Kidney tubule cell (primary cell): ENCODE measurements at regions not wholly inside any gene's neighbourhood (a gene's known extent, or its start where the extent isn't known, plus 50 kb on each side); places are given as distances from the start of the nearest gene placed in this dataset.

ENCODE experiments used
- DNase-seq: peaks from one replicate; pipeline ENCODE4 v3.0.0-alpha.2; 2018; ENCODE audit warnings: low spot score

- DNase-seq = no peak
Observed at GRCh38 chr7:25395976-25396375, 167.7 kb upstream of the NPVF start.

GRCh38 chr7:25396668-25397067, 168.4 kb upstream of the NPVF start:
- no peak for DNase-seq

- no peak for DNase-seq
Observed at GRCh38 chr7:25398418-25398817, 170.1 kb upstream of the NPVF start.

GRCh38 chr7:25399000-25399750, 170.9 kb upstream of the NPVF start:
- DNase-seq = no peak

- no peak for DNase-seq
Observed at GRCh38 chr7:25402532-25402931, 174.2 kb upstream of the NPVF start.

GRCh38 chr7:25405736-25406135, 177.4 kb upstream of the NPVF start:
- DNase-seq = no peak

GRCh38 chr7:25407053-25407452, 178.8 kb upstream of the NPVF start:
- no peak for DNase-seq

- no peak for DNase-seq
Observed at GRCh38 chr7:25408012-25408687, 179.9 kb upstream of the NPVF start.

GRCh38 chr7:25408876-25409275, 180.6 kb upstream of the NPVF start:
- DNase-seq = no peak

- no peak for DNase-seq
Observed at GRCh38 chr7:25409897-25410636, 181.8 kb upstream of the NPVF start.

GRCh38 chr7:25420771-25421170, 192.5 kb upstream of the NPVF start:
- no peak for DNase-seq

- DNase-seq = no peak
Observed at GRCh38 chr7:25424113-25424512, 195.8 kb upstream of the NPVF start.

- no peak for DNase-seq
Observed at GRCh38 chr7:25424855-25425254, 196.6 kb upstream of the NPVF start.

GRCh38 chr7:25427721-25428120, 199.4 kb upstream of the NPVF start:
- DNase-seq = no peak

GRCh38 chr7:25429731-25430130, 201.4 kb upstream of the NPVF start:
- no peak for DNase-seq

- DNase-seq = no peak
Observed at GRCh38 chr7:25430200-25430931, 202.1 kb upstream of the NPVF start.

- DNase-seq = no peak
Observed at GRCh38 chr7:25431956-25432450, 203.7 kb upstream of the NPVF start.

- no peak for DNase-seq
Observed at GRCh38 chr7:25432807-25433206, 204.5 kb upstream of the NPVF start.

- DNase-seq = no peak
Observed at GRCh38 chr7:25436413-25436812, 208.1 kb upstream of the NPVF start.

- no peak for DNase-seq
Observed at GRCh38 chr7:25437308-25437707, 209.0 kb upstream of the NPVF start.

GRCh38 chr7:25444991-25445390, 216.7 kb upstream of the NPVF start:
- no peak for DNase-seq

- DNase-seq = no peak
Observed at GRCh38 chr7:25448301-25448700, 220.0 kb upstream of the NPVF start.
